ENCODE measurements at regions not wholly inside any gene's neighbourhood (a gene's known extent, or its start where the extent isn't known, plus 50 kb on each side); places are given as distances from the start of the nearest gene placed in this dataset.

- DNase-seq (ENCODE audit: low spot score) (no peak), ATAC-seq (no peak)
- Mint-ChIP-seq H3K27ac (no peak overlapping the region), H3K36me3 (ENCODE audit: low read depth) (no peaks in the 10 kb centered on the region; the same call in 2 of the 3 replicates), H3K4me1 (no peaks in the 10 kb centered on the region), H3K4me3 (no peak overlapping the region), H3K9me3 (no peaks in the 10 kb centered on the region), H3K27me3 (ENCODE audit: insufficient read depth, low read depth, poor library complexity) (no peaks in the 10 kb centered on the region)
- H3K9me2 ChIP-seq (ENCODE audit: insufficient read depth), result no peaks in the 10 kb centered on the region
- no peak for TF ChIP-seq ETS1 (IDR thresholded peaks at IDR 0.05)
- no peak for TF ChIP-seq REST (IDR thresholded peaks at IDR 0.05; ENCODE audit: unreplicated experiment)
- no peak for TF ChIP-seq ZNF114 (CRISPR knock-in tag; IDR thresholded peaks at IDR 0.05)
- TF ChIP-seq JUNB (IDR thresholded peaks at IDR 0.05; ENCODE audit: unreplicated experiment), result no peak
- no peak for TF ChIP-seq CREB1 (CRISPR knock-in tag; IDR thresholded peaks at IDR 0.05; ENCODE audit: low read depth)
- TF ChIP-seq ZNF462 (CRISPR knock-in tag; IDR thresholded peaks at IDR 0.05), result no peak
- TF ChIP-seq ZNF331 (CRISPR knock-in tag; IDR thresholded peaks at IDR 0.05; ENCODE audit: low read depth), result no peak
- no peak for TF ChIP-seq EZH2phosphoT487 (IDR thresholded peaks at IDR 0.05; ENCODE audit: unreplicated experiment)
- no peak for TF ChIP-seq STAT1 (IDR thresholded peaks at IDR 0.05; ENCODE audit: unreplicated experiment)
- TF ChIP-seq CTCF (conservative IDR thresholded peaks at IDR 0.05; ENCODE audit: low read depth in 2 of 2), result no peak
- TF ChIP-seq EZH2 (IDR thresholded peaks at IDR 0.05; ENCODE audit: low read depth, unreplicated experiment), result no peak
- no peak for TF ChIP-seq NANOG (IDR thresholded peaks at IDR 0.05; ENCODE audit: borderline replicate concordance)
- TF ChIP-seq POLR2AphosphoS5 (IDR thresholded peaks at IDR 0.05; ENCODE audit: low read depth), result no peak
- no peak overlapping the region for H2AFZ ChIP-seq
- H3F3A ChIP-seq (replicated peaks; ENCODE audit: low read depth), result no peaks in the 10 kb centered on the region
- H3K4me2 ChIP-seq, result no peak overlapping the region
- no peak overlapping the region for H3K27ac ChIP-seq (ENCODE audit: low read depth)
- no peak overlapping the region for H3K4me3 ChIP-seq
- H3K27me3 ChIP-seq (ENCODE audit: insufficient read depth), result no peaks in the 10 kb centered on the region
- no peaks in the 10 kb centered on the region for H3K36me3 ChIP-seq (ENCODE audit: insufficient read depth)
- H3K4me1 ChIP-seq (ENCODE audit: insufficient read depth), result no peaks in the 10 kb centered on the region
- H3K79me2 ChIP-seq (replicated peaks; ENCODE audit: insufficient read depth), result no peaks in the 10 kb centered on the region
- H4K20me1 ChIP-seq (replicated peaks; ENCODE audit: insufficient read depth), result no peaks in the 10 kb centered on the region
Observed at GRCh38 chr11:98725471-98725870, 295.3 kb upstream of the CNTN5 start.

Data from GM23338 (cell line).